ENCODE measurements at regions not wholly inside any gene's neighbourhood (a gene's known extent, or its start where the extent isn't known, plus 50 kb on each side); places are given as distances from the start of the nearest gene placed in this dataset.

DNA sequence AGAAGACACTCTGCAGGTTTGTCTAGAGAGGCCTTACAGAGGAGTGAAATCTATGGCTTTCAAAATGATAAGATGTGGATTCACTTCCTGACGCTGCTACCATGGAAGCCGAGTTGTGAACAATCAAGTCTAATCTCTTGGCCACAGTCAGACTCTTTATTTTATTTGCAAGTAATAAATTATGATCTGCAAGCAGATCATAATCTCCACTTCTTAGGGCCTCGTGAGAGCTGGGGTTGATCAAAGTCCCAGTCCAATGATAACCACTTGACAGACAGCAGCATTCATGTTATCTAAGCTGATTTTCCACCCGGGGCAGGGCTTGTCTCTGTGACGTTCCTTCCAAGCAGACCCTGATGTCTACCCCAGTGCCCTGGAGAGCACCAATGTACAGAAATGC lies 776.4 kb upstream of the AUTS2 start:
- Histone ChIP-seq H3K4me3 (ENCODE audit: low read depth, low read length, poor library complexity, severe bottlenecking) (no peak overlapping the region), H3K4me1 (ENCODE audit: insufficient read depth, low read length, poor library complexity, severe bottlenecking) (no peaks in the 10 kb centered on the region), H3K9me3 (ENCODE audit: low read depth, low read length, poor library complexity, severe bottlenecking) (peaks cover 11% of the 10 kb centered on the region), H3K36me3 (ENCODE audit: insufficient read depth, low read length, poor library complexity, severe bottlenecking) (no peaks in the 10 kb centered on the region), H3K27me3 (replicated peaks; ENCODE audit: insufficient read depth, low read depth, low read length, poor library complexity) (no peaks in the 10 kb centered on the region), H3K27ac (ENCODE audit: low read depth, low read length, poor library complexity, severe bottlenecking) (no peak overlapping the region)
- ChIA-PET CTCF (no interaction called here), POLR2A (ENCODE audit: low non-redundant PET) (no interaction called here)
- BruUV-seq (replicated peaks): no TSS peak
- no peak for TF ChIP-seq EZH2 (IDR thresholded peaks at IDR 0.05; ENCODE audit: borderline replicate concordance, low read depth, low read length, poor library complexity, severe bottlenecking)
- DNase-seq (ENCODE audit: low spot score): no peak
- intact Hi-C loops (cut with micrococcal nuclease; ENCODE audit: unreplicated experiment): no loop called here

DNA sequence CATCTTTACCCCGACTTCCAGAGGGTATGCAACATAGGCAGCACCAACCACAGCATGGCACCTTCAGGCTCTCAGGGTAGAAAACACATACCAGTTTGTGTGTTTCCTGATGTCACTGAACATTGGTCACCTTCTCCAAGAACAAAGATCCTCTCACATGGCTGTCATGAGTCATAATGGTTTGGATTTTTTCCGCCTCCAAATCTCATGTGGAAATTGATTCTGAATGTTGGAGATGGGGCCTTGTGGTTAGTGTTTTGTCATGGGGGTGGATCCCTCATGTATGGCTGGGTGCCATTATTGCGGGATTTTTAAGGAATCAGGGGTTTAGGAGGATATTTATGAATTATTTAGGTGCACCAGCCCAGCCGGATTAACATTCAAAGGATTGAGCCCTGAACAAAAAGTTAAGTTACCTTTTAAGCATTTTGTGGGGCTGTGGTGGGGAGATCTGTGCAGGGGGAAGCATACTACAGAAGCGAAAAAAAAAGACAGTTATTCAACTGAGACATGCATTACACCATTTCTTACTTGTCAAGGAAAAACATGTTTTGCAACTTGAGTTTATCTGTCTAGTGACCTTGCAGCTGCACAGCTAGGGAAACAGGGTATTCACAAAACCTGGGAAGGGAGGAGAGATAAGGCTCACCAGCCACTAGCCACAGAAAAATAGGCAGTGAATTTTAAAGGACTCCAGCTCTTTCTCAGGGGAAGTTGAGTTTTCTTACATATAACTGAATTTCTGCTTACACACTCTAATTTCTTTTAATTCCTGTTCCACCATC lies 774.1 kb upstream of the AUTS2 start:
- Histone ChIP-seq H3K27me3 (replicated peaks; ENCODE audit: insufficient read depth, low read depth, low read length, poor library complexity) (no peaks in the 10 kb centered on the region), H3K4me3 (ENCODE audit: low read depth, low read length, poor library complexity, severe bottlenecking) (no peak overlapping the region), H3K9me3 (ENCODE audit: low read depth, low read length, poor library complexity, severe bottlenecking) (peaks cover 11% of the 10 kb centered on the region), H3K4me1 (ENCODE audit: insufficient read depth, low read length, poor library complexity, severe bottlenecking) (no peaks in the 10 kb centered on the region), H3K36me3 (ENCODE audit: insufficient read depth, low read length, poor library complexity, severe bottlenecking) (no peaks in the 10 kb centered on the region), H3K27ac (ENCODE audit: low read depth, low read length, poor library complexity, severe bottlenecking) (no peak overlapping the region)
- no peak for DNase-seq (ENCODE audit: low spot score)
- TF ChIP-seq EZH2 (IDR thresholded peaks at IDR 0.05; ENCODE audit: borderline replicate concordance, low read depth, low read length, poor library complexity, severe bottlenecking): no peak
- TF ChIP-seq, protein P1, sequence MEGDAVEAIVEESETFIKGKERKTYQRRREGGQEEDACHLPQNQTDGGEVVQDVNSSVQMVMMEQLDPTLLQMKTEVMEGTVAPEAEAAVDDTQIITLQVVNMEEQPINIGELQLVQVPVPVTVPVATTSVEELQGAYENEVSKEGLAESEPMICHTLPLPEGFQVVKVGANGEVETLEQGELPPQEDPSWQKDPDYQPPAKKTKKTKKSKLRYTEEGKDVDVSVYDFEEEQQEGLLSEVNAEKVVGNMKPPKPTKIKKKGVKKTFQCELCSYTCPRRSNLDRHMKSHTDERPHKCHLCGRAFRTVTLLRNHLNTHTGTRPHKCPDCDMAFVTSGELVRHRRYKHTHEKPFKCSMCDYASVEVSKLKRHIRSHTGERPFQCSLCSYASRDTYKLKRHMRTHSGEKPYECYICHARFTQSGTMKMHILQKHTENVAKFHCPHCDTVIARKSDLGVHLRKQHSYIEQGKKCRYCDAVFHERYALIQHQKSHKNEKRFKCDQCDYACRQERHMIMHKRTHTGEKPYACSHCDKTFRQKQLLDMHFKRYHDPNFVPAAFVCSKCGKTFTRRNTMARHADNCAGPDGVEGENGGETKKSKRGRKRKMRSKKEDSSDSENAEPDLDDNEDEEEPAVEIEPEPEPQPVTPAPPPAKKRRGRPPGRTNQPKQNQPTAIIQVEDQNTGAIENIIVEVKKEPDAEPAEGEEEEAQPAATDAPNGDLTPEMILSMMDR (conservative IDR thresholded peaks at IDR 0.05; ENCODE audit: low read depth, low read length): no peak
- ChIA-PET CTCF (no interaction called here), POLR2A (ENCODE audit: low non-redundant PET) (no interaction called here)
- intact Hi-C loops (cut with micrococcal nuclease; ENCODE audit: unreplicated experiment): no loop called here
- no TSS peak for BruUV-seq (replicated peaks)

DNA sequence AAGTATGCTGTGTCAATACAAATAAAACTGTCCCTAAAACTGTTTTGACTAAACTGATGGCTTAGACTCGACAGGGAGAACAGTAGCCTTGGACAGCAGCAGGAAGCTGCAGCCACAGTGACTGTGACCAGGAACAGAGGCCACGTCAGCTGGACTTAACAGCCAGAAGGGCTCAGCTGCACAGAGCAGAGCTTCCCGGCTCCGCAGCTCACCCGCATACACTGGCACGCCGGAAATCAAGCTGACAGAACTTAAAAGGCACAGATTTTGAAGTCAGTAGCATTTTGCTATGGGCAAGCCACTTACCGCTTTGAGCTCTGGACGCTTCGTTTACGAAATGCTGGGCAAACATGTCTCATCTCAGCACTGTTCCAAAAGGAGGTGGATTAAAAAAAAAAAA lies 769.7 kb upstream of the AUTS2 start:
- DNase-seq (ENCODE audit: low spot score): no peak
- Histone ChIP-seq H3K4me3 (ENCODE audit: low read depth, low read length, poor library complexity, severe bottlenecking) (no peak overlapping the region), H3K36me3 (ENCODE audit: insufficient read depth, low read length, poor library complexity, severe bottlenecking) (no peaks in the 10 kb centered on the region), H3K9me3 (ENCODE audit: low read depth, low read length, poor library complexity, severe bottlenecking) (peaks cover 11% of the 10 kb centered on the region), H3K27me3 (replicated peaks; ENCODE audit: insufficient read depth, low read depth, low read length, poor library complexity) (no peaks in the 10 kb centered on the region), H3K4me1 (ENCODE audit: insufficient read depth, low read length, poor library complexity, severe bottlenecking) (no peaks in the 10 kb centered on the region), H3K27ac (ENCODE audit: low read depth, low read length, poor library complexity, severe bottlenecking) (no peak overlapping the region)
- ChIA-PET POLR2A (ENCODE audit: low non-redundant PET) (interaction anchor here (0.6 kb wide), 1 partner anchor 335 kb away, joined by 3 read pairs; no protein-coding TSS in a partner anchor), CTCF (no interaction called here)
- intact Hi-C loops (cut with micrococcal nuclease; ENCODE audit: unreplicated experiment): no loop called here
- TF ChIP-seq EZH2 (IDR thresholded peaks at IDR 0.05; ENCODE audit: borderline replicate concordance, low read depth, low read length, poor library complexity, severe bottlenecking): no peak
- TF ChIP-seq, protein P1 (conservative IDR thresholded peaks at IDR 0.05; ENCODE audit: low read depth, low read length): no peak
- BruUV-seq (replicated peaks): no TSS peak

DNA sequence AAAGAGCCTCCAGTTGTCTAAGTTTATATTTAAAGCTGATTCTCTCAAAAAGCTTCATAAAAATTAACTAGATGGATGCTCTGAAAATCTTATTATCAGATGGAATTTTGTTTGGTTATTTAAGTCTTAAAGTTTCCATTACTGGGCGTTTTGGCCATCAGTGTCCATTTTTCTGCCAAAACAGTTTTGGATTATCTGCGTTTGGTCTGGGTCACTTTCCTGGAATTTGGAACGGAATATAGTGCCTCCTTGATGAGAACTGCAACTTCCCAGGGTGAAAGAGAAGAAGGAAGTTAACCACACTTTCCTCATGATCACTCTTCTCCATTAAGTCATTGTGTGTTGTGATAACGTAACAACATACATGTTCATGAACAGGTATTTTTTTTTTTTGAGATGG lies 764.9 kb upstream of the AUTS2 start:
- H3K36me3 ChIP-seq (ENCODE audit: insufficient read depth, low read length, poor library complexity, severe bottlenecking): no peaks in the 10 kb centered on the region
- H3K4me1 ChIP-seq (ENCODE audit: insufficient read depth, low read length, poor library complexity, severe bottlenecking): no peaks in the 10 kb centered on the region
- no peak for DNase-seq (ENCODE audit: low spot score)
- no peaks in the 10 kb centered on the region for H3K9me3 ChIP-seq (ENCODE audit: low read depth, low read length, poor library complexity, severe bottlenecking)
- no peak overlapping the region for H3K27ac ChIP-seq (ENCODE audit: low read depth, low read length, poor library complexity, severe bottlenecking)
- CTCF ChIA-PET: no interaction called here
- TF ChIP-seq EZH2 (IDR thresholded peaks at IDR 0.05; ENCODE audit: borderline replicate concordance, low read depth, low read length, poor library complexity, severe bottlenecking): no peak
- TF ChIP-seq, protein P1 (conservative IDR thresholded peaks at IDR 0.05; ENCODE audit: low read depth, low read length): no peak
- no TSS peak for BruUV-seq (replicated peaks)
- H3K4me3 ChIP-seq (ENCODE audit: low read depth, low read length, poor library complexity, severe bottlenecking): no peak overlapping the region
- POLR2A ChIA-PET (ENCODE audit: low non-redundant PET): no interaction called here
- no peaks in the 10 kb centered on the region for H3K27me3 ChIP-seq (replicated peaks; ENCODE audit: insufficient read depth, low read depth, low read length, poor library complexity)
- intact Hi-C loops (cut with micrococcal nuclease; ENCODE audit: unreplicated experiment): no loop called here

Data from A673 (cell line).